Right atrium auricular region (tissue), 2 donors: ENCODE measurements at regions not wholly inside any gene's neighbourhood (a gene's known extent, or its start where the extent isn't known, plus 50 kb on each side); places are given as distances from the start of the nearest gene placed in this dataset.

Experiments
- DNase-seq: peaks from one replicate; pipeline ENCODE4 v3.0.0-alpha.2; 2019; ENCODE audit warnings: low spot score
- H3K27ac ChIP-seq, 2 donors: fragments of 200-600 bp; sonication (generic); 1 replicate in 1 of 2; 2 replicates in 1 of 2; pipeline ENCODE4 v1.5.1; 2016 to 2019
- H3K27me3 ChIP-seq, 2 donors: fragments of 200-600 bp; sonication (generic); one replicate each; pipeline versions ENCODE4 v1.5.1 to v1.6.0; 2017 to 2019
- H3K36me3 ChIP-seq: fragments of 200-600 bp; sonication (generic); one replicate; pipeline ENCODE4 v1.5.1; 2016
- H3K4me1 ChIP-seq, 2 donors: fragments of 200-600 bp; sonication (generic); one replicate each; pipeline versions ENCODE4 v1.5.1 to v1.6.0; 2017 to 2019
- H3K4me3 ChIP-seq, 2 donors: fragments of 200-600 bp; sonication (generic); 1 replicate in 1 of 2; 2 replicates in 1 of 2; pipeline ENCODE4 v1.5.1; 2017 to 2019; ENCODE audit warnings: mild to moderate bottlenecking in 1 of 2, moderate library complexity in 1 of 2
- H3K9me3 ChIP-seq, 2 donors: fragments of 200-600 bp; sonication (generic); one replicate each; pipeline ENCODE4 v1.5.1; 2019
- TF ChIP-seq, protein P1 (sequence below), 2 donors: fragments of 200-600 bp; sonication (generic); IDR thresholded peaks; one replicate each; pipeline ENCODE4 v1.5.1; 2019; ENCODE audit warnings: antibody characterized with exemption in 2 of 2

DNA sequence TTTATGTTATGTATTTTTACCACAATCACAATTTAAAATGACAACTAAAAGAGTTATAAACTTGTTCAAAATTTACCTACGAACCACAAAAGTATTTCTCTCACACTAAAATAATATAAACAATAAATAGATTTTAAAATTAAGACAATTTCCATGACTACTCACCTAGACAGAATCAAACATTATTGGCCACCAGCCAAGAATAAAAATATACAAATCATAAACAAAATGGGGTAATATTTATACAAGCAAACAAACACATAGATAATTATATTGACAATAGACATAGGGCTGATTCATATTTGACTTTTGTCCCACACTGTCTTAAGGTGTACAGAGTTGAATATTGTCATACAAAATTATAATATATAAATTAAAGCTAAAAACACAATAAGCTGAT, 119.6 kb upstream of the ZNF92 start:
- TF ChIP-seq, protein P1, sequence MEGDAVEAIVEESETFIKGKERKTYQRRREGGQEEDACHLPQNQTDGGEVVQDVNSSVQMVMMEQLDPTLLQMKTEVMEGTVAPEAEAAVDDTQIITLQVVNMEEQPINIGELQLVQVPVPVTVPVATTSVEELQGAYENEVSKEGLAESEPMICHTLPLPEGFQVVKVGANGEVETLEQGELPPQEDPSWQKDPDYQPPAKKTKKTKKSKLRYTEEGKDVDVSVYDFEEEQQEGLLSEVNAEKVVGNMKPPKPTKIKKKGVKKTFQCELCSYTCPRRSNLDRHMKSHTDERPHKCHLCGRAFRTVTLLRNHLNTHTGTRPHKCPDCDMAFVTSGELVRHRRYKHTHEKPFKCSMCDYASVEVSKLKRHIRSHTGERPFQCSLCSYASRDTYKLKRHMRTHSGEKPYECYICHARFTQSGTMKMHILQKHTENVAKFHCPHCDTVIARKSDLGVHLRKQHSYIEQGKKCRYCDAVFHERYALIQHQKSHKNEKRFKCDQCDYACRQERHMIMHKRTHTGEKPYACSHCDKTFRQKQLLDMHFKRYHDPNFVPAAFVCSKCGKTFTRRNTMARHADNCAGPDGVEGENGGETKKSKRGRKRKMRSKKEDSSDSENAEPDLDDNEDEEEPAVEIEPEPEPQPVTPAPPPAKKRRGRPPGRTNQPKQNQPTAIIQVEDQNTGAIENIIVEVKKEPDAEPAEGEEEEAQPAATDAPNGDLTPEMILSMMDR (IDR thresholded peaks at IDR 0.05), result no peak
- DNase-seq, result no peak
- H3K4me3 ChIP-seq, result no peak overlapping the region
- no peak overlapping the region for H3K27ac ChIP-seq
- no peaks in the 10 kb centered on the region for H3K36me3 ChIP-seq
- peaks cover 0 to 6% of the 10 kb centered on the region in 2 donors for H3K4me1 ChIP-seq
- H3K27me3 ChIP-seq, result no peaks in the 10 kb centered on the region
- H3K9me3 ChIP-seq, result no peaks in the 10 kb centered on the region

DNA sequence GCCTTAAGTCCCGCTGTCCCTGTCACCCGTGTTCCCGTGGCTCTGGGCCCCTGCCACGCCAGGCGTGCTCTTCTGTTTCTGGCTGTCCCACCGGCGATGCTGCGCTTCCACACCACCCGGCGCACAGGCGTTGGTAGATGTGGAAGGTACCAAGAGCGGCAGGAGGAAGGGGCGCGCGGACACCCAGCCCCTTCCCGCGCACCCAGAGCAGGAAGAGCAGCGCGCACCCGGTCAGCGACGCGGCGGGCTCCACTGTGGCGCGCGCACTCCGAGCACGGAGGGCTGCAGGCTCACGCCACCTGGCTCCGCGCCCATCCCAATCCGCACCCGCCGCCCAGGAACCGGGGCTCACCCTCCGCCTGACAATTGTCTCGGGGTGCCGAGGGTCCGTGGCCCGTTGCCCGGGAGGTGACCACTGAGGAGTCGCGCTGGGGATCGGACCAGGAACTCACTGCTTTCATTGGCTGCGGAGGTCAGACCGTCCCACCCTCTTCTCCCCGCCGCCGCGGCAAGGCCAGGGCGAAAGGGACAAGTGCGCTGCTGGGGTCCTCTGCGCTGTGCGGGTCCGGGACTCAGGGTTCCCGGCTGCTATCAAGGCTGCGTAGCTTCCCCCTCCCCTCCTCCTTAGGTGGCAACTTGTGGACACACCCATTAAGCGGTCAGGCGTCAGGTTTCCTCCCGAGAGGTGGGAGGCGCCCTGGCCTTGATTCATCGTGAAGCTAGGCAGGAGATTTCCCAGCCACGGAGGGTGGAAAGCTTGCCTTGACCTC, 121.6 kb upstream of the ZNF92 start:
- Histone ChIP-seq H3K9me3 (no peaks in the 10 kb centered on the region), H3K4me1 (peaks cover 0 to 6% of the 10 kb centered on the region in 2 donors), H3K27me3 (no peaks in the 10 kb centered on the region), H3K36me3 (no peaks in the 10 kb centered on the region), H3K27ac (peak overlapping the region in 1 of 2 donors; percentile 58), H3K4me3 (peak overlapping the region; percentile 48 to 67)
- peak; percentile 58 for DNase-seq
- TF ChIP-seq, protein P1 (IDR thresholded peaks at IDR 0.05), result no peak

DNA sequence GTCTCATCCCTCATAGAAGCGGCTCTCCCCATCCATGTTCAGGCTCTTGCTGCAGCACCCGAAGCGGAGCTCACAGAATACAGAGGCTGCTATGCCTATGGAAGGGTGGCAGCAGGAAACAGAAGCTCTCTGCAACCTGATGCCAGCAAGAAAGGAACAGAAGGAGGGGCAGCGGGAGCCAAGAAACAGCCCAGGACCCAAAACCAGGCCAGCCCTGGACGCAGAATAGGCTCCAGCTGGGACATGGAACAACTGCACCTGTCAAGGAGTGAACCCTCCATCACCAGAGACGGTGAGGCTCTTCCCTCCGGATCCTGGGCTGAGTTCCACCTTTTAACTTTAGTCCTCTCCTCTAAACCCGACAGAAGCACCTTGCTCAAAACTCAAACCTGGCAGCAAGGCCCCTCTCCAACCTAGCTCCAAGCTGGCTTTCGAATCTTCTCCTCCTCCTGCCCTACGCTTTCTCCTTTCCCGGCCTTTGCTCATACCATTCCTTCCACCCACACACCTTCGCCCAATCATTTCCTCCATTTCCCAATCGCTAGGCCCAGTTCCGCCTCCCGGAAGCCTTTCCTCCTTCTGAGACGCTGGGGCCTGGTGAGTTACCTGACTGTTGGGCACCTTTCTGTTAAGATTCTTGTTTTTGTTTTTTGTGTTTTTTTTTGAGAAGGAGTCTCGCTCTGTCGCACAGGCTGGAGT, 122.8 kb upstream of the ZNF92 start:
- peak; percentile 44 for DNase-seq
- H3K4me1 ChIP-seq, result peaks cover 0 to 6% of the 10 kb centered on the region in 2 donors
- H3K36me3 ChIP-seq, result no peaks in the 10 kb centered on the region
- no peak overlapping the region for H3K27ac ChIP-seq
- no peak overlapping the region for H3K4me3 ChIP-seq
- TF ChIP-seq, protein P1 (IDR thresholded peaks at IDR 0.05), result no peak
- H3K9me3 ChIP-seq, result no peaks in the 10 kb centered on the region
- no peaks in the 10 kb centered on the region for H3K27me3 ChIP-seq

DNA sequence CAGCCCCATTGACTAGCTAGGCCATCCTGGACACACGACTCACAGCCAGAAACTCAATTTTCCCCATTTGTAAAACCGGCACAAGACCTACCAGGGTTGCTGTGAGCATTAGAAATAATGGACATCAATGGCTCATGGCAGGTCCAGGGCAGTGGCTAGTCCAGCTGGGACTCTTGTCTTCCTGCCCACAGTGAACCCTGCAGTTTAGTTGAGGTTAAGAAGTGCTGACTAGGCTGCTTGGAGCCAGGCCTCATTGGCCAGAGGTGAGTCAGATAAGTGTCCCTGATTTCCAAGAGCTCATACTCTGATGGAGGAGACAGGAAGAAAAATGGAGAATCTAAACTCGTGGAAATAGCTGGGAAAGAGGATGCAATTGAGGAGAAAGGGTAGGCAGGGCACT, 123.4 kb upstream of the ZNF92 start:
- Histone ChIP-seq H3K9me3 (no peaks in the 10 kb centered on the region), H3K36me3 (no peaks in the 10 kb centered on the region), H3K27ac (no peak overlapping the region), H3K4me1 (peaks cover 0 to 6% of the 10 kb centered on the region in 2 donors), H3K27me3 (no peaks in the 10 kb centered on the region), H3K4me3 (no peak overlapping the region)
- DNase-seq, result peak; percentile 42
- TF ChIP-seq, protein P1 (IDR thresholded peaks at IDR 0.05), result no peak

DNA sequence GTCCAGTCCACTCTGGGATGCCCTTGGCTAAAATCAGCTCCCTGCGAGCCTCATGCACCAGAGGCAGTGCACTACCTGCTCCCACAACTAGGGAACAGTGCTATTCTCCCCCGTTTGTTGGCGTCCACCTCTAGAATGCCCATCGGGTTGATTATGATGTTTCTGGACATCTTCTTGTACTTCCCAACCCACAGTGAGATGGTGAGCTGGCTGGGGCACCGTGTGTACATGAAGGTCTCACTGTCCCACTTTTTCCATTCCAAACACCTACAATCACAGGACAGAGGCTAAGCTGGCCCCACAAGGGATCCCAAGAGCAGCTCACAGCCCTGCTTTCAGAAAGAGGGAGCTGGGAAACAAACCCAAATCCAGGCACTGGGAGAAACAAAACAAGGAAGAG, 126.2 kb upstream of the ZNF92 start:
- DNase-seq, result no peak
- H3K36me3 ChIP-seq, result no peaks in the 10 kb centered on the region
- TF ChIP-seq, protein P1 (IDR thresholded peaks at IDR 0.05), result no peak

More for the DNA sequence above, 126.2 kb upstream of the ZNF92 start:
- Histone ChIP-seq H3K27ac (no peak overlapping the region), H3K4me1 (peaks cover 0 to 6% of the 10 kb centered on the region in 2 donors), H3K4me3 (no peak overlapping the region), H3K9me3 (no peaks in the 10 kb centered on the region), H3K27me3 (no peaks in the 10 kb centered on the region)
